ENCODE measurements at regions not wholly inside any gene's neighbourhood (a gene's known extent, or its start where the extent isn't known, plus 50 kb on each side); places are given as distances from the start of the nearest gene placed in this dataset.

DNA sequence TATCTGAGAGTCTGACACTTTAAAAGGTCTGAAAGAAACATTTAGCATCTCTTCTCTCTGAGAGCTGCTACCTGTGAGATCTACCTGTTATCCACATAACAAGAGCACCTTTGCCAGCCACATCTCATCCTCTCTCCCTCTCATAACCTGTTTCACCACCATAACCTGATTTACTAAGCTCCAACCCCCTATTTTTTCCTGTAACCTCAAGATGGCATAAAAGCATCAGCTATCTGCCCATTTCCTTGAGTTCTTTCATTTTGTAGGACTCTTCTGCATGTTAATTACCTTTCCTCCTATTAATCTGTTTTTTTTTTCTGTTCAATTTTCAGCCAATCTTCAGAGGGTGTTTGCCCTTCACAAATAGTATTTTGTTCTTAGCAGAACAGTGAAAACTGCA is 136.5 kb upstream of the KCNK1 start:
- H3K4me3 ChIP-seq (ENCODE audit: low read depth, low read length) = no peak overlapping the region
- TF ChIP-seq, protein P1, sequence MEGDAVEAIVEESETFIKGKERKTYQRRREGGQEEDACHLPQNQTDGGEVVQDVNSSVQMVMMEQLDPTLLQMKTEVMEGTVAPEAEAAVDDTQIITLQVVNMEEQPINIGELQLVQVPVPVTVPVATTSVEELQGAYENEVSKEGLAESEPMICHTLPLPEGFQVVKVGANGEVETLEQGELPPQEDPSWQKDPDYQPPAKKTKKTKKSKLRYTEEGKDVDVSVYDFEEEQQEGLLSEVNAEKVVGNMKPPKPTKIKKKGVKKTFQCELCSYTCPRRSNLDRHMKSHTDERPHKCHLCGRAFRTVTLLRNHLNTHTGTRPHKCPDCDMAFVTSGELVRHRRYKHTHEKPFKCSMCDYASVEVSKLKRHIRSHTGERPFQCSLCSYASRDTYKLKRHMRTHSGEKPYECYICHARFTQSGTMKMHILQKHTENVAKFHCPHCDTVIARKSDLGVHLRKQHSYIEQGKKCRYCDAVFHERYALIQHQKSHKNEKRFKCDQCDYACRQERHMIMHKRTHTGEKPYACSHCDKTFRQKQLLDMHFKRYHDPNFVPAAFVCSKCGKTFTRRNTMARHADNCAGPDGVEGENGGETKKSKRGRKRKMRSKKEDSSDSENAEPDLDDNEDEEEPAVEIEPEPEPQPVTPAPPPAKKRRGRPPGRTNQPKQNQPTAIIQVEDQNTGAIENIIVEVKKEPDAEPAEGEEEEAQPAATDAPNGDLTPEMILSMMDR (IDR thresholded peaks at IDR 0.05; ENCODE audit: borderline replicate concordance, insufficient read depth, low read depth, low read length) = no peak

DNA sequence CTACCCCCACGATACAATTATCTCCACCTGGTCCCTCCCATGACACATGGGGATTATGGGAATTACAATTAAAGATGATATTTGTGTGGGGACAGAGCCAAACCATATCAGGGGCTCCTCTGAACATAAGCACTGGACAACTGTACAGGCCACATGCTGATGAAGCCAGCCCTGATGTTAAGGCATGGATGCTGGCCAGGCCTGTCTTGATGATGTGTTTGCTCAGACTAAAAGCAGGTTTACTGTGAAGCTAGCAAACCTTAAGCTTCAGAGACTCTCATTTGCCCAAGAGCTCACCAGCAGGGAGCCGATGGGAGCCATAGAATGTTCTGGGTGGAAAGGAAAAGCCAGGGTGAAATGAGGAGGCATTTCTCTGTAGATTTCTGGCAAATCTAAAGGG is 135.3 kb upstream of the KCNK1 start:
- no peak overlapping the region for H3K4me3 ChIP-seq (ENCODE audit: low read depth, low read length)
- TF ChIP-seq, protein P1 (IDR thresholded peaks at IDR 0.05; ENCODE audit: borderline replicate concordance, insufficient read depth, low read depth, low read length) = no peak

DNA sequence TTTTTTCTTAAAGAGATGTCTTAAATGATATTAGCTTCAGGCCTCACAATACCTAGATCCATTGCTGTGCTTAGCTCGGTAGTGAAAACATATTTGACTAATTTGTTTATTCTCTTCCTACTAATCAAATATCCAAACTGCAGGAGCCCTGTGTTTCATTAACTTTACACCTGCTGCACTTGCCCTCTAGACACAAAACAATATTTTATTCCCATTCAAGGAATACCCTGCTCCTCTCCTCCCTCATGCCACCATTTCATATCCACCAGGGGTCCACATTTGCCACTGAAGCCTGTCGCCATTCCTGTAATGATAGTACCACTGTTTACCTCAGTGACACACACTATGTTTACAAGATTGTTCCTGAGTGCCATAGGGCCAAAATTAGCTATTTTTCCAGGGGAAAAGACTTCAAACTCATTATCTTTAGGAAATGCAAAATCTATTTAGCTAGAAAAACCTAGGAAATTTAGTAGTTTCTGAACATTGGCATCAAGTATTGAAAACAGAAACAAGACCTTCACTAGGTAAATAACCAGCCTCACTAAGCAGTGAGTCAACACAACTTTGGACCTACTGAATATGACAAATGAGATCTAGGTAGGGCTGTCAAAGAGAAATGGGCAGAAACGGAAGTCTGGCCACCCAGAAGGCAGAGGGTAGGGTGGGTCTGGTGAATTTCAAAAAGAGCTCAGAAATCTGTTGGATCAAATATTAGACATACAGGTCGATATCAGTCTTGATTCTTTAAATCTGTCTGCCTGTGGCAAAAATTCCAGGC is 134.6 kb upstream of the KCNK1 start:
- no peak overlapping the region for H3K4me3 ChIP-seq (ENCODE audit: low read depth, low read length)
- TF ChIP-seq, protein P1 (IDR thresholded peaks at IDR 0.05; ENCODE audit: borderline replicate concordance, insufficient read depth, low read depth, low read length) = no peak

DNA sequence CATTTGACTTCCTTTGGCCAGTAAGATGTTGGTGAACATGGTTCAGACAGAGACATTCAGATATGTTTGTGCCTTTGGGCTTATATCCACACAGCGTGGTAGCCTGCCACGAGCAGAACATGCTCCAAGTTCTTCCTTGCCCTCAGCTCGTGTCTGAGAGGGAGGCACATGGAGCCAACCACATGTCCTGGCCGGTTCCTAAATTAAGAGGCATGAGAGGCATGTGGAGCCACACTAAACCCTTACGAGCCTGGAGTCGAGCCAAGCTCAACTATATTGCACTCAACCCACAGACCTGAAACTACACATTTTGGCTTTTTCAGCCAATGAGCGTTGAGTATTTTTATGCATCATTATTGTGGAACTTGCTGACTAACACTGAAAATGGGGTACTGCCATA is 133.7 kb upstream of the KCNK1 start:
- TF ChIP-seq, protein P1 (IDR thresholded peaks at IDR 0.05; ENCODE audit: borderline replicate concordance, insufficient read depth, low read depth, low read length) = no peak
- no peak overlapping the region for H3K4me3 ChIP-seq (ENCODE audit: low read depth, low read length)

DNA sequence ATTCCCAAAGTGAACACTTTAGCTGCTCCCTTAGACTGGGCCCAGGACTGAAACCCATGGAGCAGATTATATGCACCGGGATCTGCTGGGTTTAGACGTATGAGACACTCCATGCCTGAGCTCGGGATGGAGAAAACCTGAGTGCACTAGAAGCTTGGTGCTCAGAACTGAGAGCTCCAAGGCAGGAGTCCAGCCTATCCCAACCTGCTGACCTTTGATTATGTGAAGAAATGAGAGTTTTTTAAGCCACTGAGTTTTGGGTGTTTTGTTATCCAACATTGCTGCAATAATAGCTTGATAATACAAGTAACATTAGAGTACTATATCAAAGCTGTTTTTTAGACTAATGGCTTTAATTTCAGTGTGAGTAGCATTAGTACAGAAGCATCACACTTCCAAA is 131.5 kb upstream of the KCNK1 start:
- TF ChIP-seq, protein P1 (IDR thresholded peaks at IDR 0.05; ENCODE audit: borderline replicate concordance, insufficient read depth, low read depth, low read length) = no peak
- no peak overlapping the region for H3K4me3 ChIP-seq (ENCODE audit: low read depth, low read length)

DNA sequence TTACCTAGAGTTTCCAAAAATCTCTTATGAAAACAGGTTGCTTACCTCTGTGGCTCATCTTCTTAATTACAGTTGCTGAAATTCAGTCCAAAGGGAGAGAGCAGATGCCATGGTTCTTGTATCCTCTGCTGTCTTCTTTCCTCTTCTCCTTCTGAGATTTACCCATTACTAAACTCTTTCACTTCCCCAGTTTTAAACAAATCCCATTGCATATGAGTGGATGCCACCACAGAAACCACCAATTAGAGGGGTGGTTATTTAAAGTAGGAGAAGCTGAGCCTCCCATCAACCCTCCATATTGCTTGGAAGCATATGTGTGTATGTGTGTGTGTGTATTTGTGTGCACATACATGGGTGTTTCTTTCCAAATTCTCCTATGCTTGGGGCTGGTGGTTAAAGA is 128.5 kb upstream of the KCNK1 start:
- H3K4me3 ChIP-seq (ENCODE audit: low read depth, low read length) = no peak overlapping the region
- TF ChIP-seq, protein P1 (IDR thresholded peaks at IDR 0.05; ENCODE audit: borderline replicate concordance, insufficient read depth, low read depth, low read length) = no peak

DNA sequence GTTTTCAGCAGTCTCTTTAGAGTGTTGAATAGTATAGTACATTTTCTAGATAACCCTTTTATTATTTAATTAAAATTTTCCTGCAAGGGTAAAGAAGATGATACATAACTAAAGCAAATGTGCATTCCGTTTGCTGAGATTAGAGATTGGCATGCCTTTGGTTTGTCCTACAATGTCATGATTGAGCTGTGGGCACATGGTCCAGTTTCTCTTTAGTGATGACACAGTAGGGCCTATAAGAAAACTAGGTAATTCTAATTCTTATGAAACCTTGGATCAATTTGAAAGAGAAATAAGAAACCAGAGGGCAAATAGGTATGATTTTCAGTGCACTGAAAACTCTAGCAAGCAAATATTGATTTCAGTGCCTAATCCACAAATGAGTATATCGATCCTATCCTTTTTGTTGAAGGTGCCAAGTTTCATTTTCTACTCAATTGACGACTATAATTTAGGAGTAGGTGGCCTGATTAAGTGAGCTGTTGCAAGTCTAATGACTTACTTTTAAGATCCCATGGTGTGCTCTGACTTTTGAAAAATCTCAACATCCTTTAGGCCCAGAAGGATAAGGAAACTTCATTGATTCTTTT is 128.0 kb upstream of the KCNK1 start:
- TF ChIP-seq, protein P1 (IDR thresholded peaks at IDR 0.05; ENCODE audit: borderline replicate concordance, insufficient read depth, low read depth, low read length) = no peak

More for the DNA sequence above, 128.0 kb upstream of the KCNK1 start:
- no peak overlapping the region for H3K4me3 ChIP-seq (ENCODE audit: low read depth, low read length)
